Hematopoietic multipotent progenitor cell treated with erythropoietin and hydrocortisone succinate and interleukin-3 and kit ligand, for 4 days (in vitro differentiated cells): ENCODE measurements at regions not wholly inside any gene's neighbourhood (a gene's known extent, or its start where the extent isn't known, plus 50 kb on each side); places are given as distances from the start of the nearest gene placed in this dataset.
"Not testable (repeated sequence)": the region's sequence is repeated elsewhere in the genome, so short reads cannot be mapped to it uniquely, and the experiment has no call there.

ENCODE experiments used
- DNase-seq: peaks from one replicate; pipeline ENCODE4 v3.0.0-alpha.2; 2015

- no peak for DNase-seq
Measured at GRCh38 chr1:94769551-94769950, 50.6 kb upstream of the SLC44A3 start.

DNA sequence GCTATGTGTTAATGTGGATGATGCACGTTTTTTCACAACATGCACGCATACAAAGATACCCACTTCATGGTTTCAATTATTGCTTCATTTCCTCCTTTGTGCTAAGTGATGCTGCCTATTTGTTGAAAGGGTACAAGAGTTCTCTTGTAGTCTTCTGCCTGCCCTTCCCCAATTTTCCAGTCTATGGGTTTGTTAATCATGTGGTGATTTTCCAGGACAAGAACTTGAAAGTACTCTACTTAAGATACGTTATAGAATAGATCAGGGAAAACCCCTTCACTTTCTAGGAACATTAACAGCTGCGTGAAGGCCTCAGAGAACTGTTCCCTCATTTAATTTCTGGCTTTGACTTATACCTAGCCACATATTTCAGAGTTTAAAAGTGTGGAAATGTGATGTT, 52.1 kb upstream of the SLC44A3 start:
- DNase-seq = peak; percentile 31

- DNase-seq = no peak
Measured at GRCh38 chr1:94765958-94766357, 54.2 kb upstream of the SLC44A3 start.

- DNase-seq = no peak
Measured at GRCh38 chr1:94759188-94759587, 61.0 kb upstream of the SLC44A3 start.

DNA sequence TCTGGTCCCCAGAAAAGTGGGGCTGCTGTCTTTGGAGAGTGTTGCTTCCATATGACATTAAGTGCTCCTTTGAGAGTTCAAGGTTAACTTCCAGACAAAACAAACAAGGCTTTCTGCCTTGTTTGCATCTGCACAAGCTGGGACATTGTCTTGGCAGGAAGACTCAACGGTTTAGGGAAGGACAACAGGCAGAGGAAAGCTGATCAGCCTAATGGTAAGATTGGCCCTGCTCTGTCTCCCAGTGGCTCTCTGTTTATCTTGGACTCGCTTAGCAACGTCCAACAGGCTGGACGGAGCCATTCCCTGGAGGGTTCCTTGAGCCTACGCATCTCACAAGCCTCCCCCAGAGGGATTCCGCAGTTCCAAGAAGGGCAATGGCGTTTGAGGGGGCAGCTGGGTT, 62.2 kb upstream of the SLC44A3 start:
- DNase-seq = no peak

DNA sequence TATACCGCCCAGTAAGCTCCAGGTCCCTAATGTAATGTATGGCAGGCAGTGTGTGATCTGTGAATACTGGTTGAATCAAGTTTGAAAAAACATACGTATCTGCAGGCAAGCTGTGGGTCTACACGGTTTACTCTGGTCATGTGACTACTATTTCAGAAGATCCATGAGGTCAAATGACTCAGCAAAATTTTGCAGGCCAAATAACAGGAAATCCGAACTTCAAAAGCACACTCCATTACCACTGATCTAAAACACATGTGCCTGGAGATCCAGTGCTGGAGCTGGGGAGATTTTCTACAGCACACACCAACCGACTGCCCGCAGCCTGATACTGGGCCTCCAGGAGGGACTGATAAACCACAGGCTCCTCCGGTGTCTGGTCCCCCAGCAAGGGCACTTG, 64.5 kb upstream of the SLC44A3 start:
- peak; percentile 96 for DNase-seq

- DNase-seq = not testable (repeated sequence)
Measured at GRCh38 chr1:94755016-94755415, 65.1 kb upstream of the SLC44A3 start.

GRCh38 chr1:94754570-94754969, 65.6 kb upstream of the SLC44A3 start:
- no peak for DNase-seq

- DNase-seq = no peak
Measured at GRCh38 chr1:94754095-94754494, 66.1 kb upstream of the SLC44A3 start.

DNA sequence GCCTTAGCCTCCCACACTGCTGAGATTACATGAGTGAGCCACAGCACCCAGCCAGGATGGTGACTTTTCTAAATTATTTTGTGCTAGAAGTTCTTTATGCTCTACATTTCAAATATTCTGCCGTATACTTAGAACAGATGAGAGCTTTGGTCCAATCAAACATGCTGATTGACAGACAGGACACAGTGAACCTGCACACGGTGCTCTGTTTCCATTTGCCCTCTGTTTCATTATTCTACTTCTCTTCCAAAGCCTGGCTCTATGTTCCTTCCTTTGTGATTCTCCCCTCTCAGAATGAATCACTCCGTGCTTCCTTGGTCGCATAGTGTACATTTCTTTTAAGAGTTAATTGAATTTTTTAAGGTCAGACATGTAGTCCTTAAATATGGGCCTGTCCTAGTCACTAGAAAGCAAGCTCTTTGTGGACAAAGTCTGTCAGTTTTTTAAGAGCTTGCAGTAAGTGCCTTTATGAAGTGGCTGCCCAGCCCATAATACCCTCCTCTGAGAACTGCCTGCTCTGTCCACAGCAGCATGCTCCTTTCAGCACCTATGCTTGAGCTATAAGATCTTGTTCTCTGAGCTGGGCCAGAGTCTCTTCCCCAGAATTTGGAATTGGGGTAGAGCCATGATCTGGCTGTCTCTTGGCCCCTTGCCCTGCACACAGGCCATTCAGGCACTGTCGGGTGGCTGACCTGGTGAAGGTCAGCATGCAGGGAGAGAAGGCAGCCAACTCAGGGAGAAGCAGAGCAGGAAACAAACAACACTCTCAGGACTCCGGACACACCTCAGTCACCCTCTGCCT, 66.8 kb upstream of the SLC44A3 start:
- no peak for DNase-seq

DNA sequence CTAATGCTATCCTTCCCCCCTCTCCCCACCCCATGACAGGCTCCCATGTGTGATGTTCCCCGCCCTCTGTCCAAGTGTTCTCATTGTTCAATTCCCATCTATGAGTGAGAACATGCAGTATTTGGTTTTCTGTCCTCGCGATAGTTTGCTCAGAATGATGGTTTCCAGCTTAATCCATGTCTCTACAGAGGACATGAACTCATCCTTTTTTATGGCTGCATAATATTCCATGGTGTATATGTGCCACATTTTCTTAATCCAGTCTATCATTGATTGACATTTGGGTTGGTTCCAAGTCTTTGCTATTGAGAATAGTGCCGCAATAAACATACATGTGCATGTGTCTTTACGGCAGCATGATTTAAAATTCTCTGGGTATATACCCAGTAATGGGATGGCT, 68.7 kb upstream of the SLC44A3 start:
- not testable (repeated sequence) for DNase-seq

GRCh38 chr1:94746635-94747525, 73.3 kb upstream of the SLC44A3 start:
- no peak for DNase-seq

DNA sequence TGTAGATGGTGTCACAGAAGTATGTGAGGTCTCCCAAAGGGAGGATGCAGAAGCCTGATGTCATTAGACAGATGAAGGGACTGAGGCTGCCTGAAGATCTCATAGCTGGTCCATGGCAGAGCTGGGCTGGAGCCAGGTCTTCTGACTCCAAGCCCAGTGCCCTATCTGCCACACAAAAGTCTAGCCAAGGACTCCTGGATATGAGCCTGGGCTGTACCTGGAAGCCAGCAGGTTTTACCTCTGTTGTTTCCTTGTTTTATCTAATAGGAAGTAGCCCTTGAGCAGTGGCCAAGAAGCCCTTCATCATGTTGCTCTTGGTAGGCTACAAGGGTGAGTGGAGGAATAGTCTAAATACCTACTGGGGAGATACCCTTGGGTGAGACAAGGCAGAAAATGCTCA, 74.4 kb upstream of the SLC44A3 start:
- no peak for DNase-seq

DNA sequence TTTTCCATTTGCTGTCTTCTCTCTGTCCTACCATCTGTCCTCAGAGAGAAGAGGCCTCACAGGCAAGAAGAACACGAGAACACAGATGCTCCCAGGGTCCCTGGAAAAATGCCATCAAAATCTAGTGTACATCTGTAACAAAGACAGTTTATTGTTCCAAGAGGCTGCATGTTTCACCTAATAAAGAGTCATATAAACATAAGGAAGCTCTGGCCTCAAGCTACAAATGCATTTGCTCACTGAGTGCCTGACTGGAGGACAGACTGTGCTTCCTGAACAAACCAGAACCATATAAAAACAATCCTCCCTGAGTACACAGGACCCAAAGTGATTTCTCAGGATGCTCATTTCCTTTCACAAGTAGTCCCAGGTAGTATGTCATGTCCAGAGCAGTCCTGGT, 76.3 kb upstream of the SLC44A3 start:
- no peak for DNase-seq

GRCh38 chr1:94741996-94742395, 78.2 kb upstream of the SLC44A3 start:
- DNase-seq = no peak

DNA sequence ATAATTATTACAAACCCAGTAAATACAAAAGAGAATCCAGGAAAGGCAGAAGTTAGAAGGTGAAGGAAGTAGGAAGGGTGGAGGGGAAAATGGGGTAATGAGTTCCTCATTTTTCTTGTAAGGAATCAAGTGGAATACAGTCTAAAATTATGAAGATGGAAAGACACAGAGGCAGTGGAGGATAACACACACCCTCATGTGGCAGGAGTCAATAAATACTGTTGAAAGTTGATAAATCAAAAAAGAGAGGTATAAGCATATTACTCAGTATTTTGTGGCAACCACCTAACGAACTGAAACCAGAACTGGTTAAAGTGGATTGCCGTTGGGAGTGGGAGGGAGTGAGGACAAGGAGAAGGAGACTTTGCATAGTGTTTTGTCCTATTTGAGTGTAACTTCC, 78.6 kb upstream of the SLC44A3 start:
- peak; percentile 42 for DNase-seq

- no peak for DNase-seq
Measured at GRCh38 chr1:94739521-94740061, 80.6 kb upstream of the SLC44A3 start.

DNA sequence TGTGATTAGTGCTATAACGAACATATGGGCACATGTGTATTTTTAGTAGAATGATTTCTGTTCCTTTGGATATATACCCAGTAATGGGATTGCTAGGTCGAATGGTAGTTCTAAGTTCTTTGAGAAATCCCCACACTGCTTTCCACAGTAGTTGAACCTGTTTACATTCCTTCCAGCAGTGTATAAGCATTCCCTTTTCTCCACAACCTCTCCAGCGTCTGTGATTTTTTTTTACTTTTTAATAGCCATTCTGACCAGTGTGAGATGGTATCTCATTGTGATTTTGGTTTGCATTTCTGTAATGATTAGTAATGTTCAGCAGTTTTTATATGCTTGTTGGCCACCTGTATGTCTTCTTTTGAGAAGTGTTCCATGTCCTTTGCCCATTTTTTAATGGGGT, 81.8 kb upstream of the SLC44A3 start:
- no peak for DNase-seq

GRCh38 chr1:94737124-94737998, 82.8 kb upstream of the SLC44A3 start:
- DNase-seq = peak; percentile 72

DNA sequence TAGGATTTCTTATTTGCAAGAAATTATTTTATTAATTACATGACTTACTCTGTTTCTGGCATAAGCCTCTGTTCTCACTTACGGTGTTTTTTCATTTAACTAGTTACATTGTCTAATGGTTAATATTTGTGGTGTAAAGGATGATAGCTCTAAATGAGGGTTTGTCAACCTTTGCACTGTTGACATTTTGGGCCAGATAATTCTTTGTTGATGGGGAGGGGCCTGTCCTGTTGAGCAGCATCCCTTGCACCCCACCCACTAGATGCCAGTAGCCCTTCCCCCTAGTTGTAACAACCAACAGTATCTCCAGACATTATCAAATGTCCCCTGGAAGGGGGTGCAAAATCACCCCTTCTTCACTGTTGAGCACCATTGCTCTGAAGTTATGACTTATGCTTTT, 83.6 kb upstream of the SLC44A3 start:
- no peak for DNase-seq

GRCh38 chr1:94736073-94736472, 84.1 kb upstream of the SLC44A3 start:
- no peak for DNase-seq

DNA sequence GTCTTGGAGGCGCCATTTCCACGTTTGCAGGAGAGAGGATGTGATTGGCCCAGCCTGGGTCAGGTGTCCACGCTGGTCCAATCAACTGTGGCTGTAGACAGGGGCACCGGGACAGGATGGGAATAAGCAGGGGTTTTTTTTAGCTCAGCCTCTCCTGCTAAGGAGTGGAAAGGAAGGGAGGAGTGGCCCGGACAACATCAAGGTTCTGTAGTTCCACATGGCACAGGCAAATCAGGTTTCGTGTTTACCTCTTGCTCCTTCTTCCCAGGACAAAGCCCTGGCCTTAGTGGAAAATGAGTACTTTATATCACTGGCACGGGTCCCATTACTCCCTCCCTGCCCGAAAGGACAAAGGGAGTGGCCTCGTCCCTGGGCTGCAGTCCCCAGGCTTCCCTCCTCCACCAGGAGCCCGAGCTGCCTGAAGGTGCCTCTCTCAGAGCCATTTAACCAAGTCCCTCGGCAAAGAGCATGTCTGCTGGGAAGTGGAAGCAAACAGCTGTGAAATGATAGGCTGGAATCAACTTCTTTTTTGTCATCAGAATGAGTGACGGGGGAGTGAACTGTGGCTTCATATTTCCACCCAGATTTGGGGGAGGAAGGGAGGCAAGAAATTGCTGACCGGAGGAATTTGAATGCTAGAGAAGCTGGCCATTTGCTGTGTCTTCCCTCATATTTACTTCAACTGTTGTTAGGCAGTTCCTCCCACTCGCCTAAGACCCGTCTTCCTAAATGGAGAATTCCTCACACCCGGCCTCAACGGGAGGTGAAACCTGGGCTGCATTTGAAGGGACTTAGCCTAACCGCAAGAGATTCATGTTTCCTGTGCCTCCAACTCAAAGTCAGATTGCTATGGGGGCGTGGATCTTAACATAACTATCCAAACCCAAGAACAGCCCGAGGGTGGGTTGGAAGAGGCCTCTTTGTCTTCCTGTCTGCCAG, 84.9 kb upstream of the SLC44A3 start:
- DNase-seq = peak; percentile 66
